Tibial nerve (tissue), 4 donors: ENCODE measurements at regions not wholly inside any gene's neighbourhood (a gene's known extent, or its start where the extent isn't known, plus 50 kb on each side); places are given as distances from the start of the nearest gene placed in this dataset.

Experiments
- DNase-seq, 2 donors: peaks; one replicate each; pipeline ENCODE4 v3.0.0-alpha.2; 2019; ENCODE audit warnings: low spot score in 2 of 2
- H3K27ac ChIP-seq, 4 donors: fragments of 200-600 bp; sonication (generic) in 3 of 4; one replicate each; pipeline ENCODE4 v1.5.1; 2017 to 2019; ENCODE audit warnings: mild to moderate bottlenecking in 1 of 4
- H3K27me3 ChIP-seq, 2 donors: fragments of 200-600 bp; sonication (generic) in 1 of 2; one replicate each; pipeline versions ENCODE4 v1.5.1 to v1.6.0; 2017 to 2019
- H3K36me3 ChIP-seq, 3 donors: fragments of 200-600 bp; sonication (generic); one replicate each; pipeline ENCODE4 v1.5.1; 2018 to 2019
- H3K4me1 ChIP-seq, 4 donors: fragments of 200-600 bp; sonication (generic) in 3 of 4; one replicate each; pipeline ENCODE4 v1.5.1; 2017 to 2019
- H3K4me3 ChIP-seq, 4 donors: fragments of 200-600 bp; sonication (generic) in 3 of 4; one replicate each; pipeline ENCODE4 v1.5.1; 2017 to 2019; ENCODE audit warnings: mild to moderate bottlenecking in 1 of 4, moderate library complexity in 1 of 4
- H3K9me3 ChIP-seq, 4 donors: fragments of 200-600 bp; sonication (generic) in 3 of 4; one replicate each; pipeline ENCODE4 v1.5.1; 2017 to 2019
- CTCF ChIP-seq, 5 experiments: fragments of 200-600 bp in 3 of 5; fragments of 450-650 bp in 2 of 5; sonication (generic) in 3 of 5; IDR thresholded peaks; one replicate each; pipeline ENCODE4 v1.5.1; 2016 to 2019; ENCODE audit warnings: antibody characterized with exemption in 5 of 5, mild to moderate bottlenecking in 3 of 5, moderate library complexity in 2 of 5
- EP300 ChIP-seq, 2 donors: sonication (generic); formaldehyde crosslinking; IDR thresholded peaks; one replicate each; pipeline ENCODE4 v1.6.1; 2017; ENCODE audit warnings: antibody characterized with exemption in 2 of 2, mild to moderate bottlenecking in 1 of 2
- POLR2A ChIP-seq, 2 donors: fragments of 450-650 bp; IDR thresholded peaks; one replicate each; pipeline ENCODE4 v1.6.1; 2017; ENCODE audit warnings: antibody characterized with exemption in 2 of 2, mild to moderate bottlenecking in 2 of 2, moderate library complexity in 2 of 2
- WGBS, 2 donors: methylation state at CpG; one replicate each; pipeline ENCODE4 v1.1.5; 2018; 5-methylcytosine and 5-hydroxymethylcytosine counted together

- 73 to 79% methylated on average over 2 of the region's 2 CpGs for WGBS, 2 donors
- H3K27ac ChIP-seq, result no peak overlapping the region
- TF ChIP-seq EP300 (IDR thresholded peaks at IDR 0.05), result no peak
- TF ChIP-seq POLR2A (IDR thresholded peaks at IDR 0.05), result no peak
- no peak for TF ChIP-seq CTCF (IDR thresholded peaks at IDR 0.05)
These were observed 1552.6 kb downstream of the C4orf33 start for GRCh38 chr4:130648570-130648969.

GRCh38 chr4:130653842-130654241 is 1557.9 kb downstream of the C4orf33 start:
- H3K4me3 ChIP-seq, result no peak overlapping the region
- H3K9me3 ChIP-seq, result peaks cover 0 to 8% (median 0%) of the 10 kb centered on the region in 4 donors
- TF ChIP-seq POLR2A (IDR thresholded peaks at IDR 0.05), result no peak
- TF ChIP-seq CTCF (IDR thresholded peaks at IDR 0.05), result no peak
- no peak for TF ChIP-seq EP300 (IDR thresholded peaks at IDR 0.05)
- H3K36me3 ChIP-seq, result no peaks in the 10 kb centered on the region
- H3K27ac ChIP-seq, result no peak overlapping the region
- H3K4me1 ChIP-seq, result no peaks in the 10 kb centered on the region
- DNase-seq, result no peak
- 85 to 91% methylated on average over 6 of the region's 6 CpGs for WGBS, 2 donors
- H3K27me3 ChIP-seq, result no peaks in the 10 kb centered on the region

More at GRCh38 chr4:130648570-130648969, 1552.6 kb downstream of the C4orf33 start:
- H3K9me3 ChIP-seq, result no peaks in the 10 kb centered on the region
- H3K27me3 ChIP-seq, result no peaks in the 10 kb centered on the region
- H3K4me1 ChIP-seq, result no peaks in the 10 kb centered on the region
- H3K4me3 ChIP-seq, result no peak overlapping the region
- DNase-seq, result no peak
- no peaks in the 10 kb centered on the region for H3K36me3 ChIP-seq

GRCh38 chr4:130659320-130659719 is 1563.4 kb downstream of the C4orf33 start:
- DNase-seq, result no peak
- Histone ChIP-seq H3K27ac (no peak overlapping the region), H3K9me3 (peaks cover 0 to 8% (median 0%) of the 10 kb centered on the region in 4 donors), H3K36me3 (no peaks in the 10 kb centered on the region), H3K4me1 (no peaks in the 10 kb centered on the region), H3K4me3 (no peak overlapping the region), H3K27me3 (no peaks in the 10 kb centered on the region)
- WGBS, 2 donors, result 69 to 87% methylated on average over 2 of the region's 2 CpGs
- no peak for TF ChIP-seq CTCF (IDR thresholded peaks at IDR 0.05)
- no peak for TF ChIP-seq EP300 (IDR thresholded peaks at IDR 0.05)
- no peak for TF ChIP-seq POLR2A (IDR thresholded peaks at IDR 0.05)

GRCh38 chr4:130668859-130669258 is 1572.9 kb downstream of the C4orf33 start:
- TF ChIP-seq EP300 (IDR thresholded peaks at IDR 0.05) (no peak), POLR2A (IDR thresholded peaks at IDR 0.05) (no peak), CTCF (IDR thresholded peaks at IDR 0.05) (no peak)
- WGBS, 2 donors, result 73 to 75% methylated on average over 3 of the region's 3 CpGs
- H3K36me3 ChIP-seq, result no peaks in the 10 kb centered on the region
- H3K4me1 ChIP-seq, result no peaks in the 10 kb centered on the region
- DNase-seq, result no peak
- no peaks in the 10 kb centered on the region for H3K27me3 ChIP-seq
- H3K27ac ChIP-seq, result no peak overlapping the region
- H3K9me3 ChIP-seq, result no peaks in the 10 kb centered on the region
- H3K4me3 ChIP-seq, result no peak overlapping the region

- Histone ChIP-seq H3K9me3 (no peaks in the 10 kb centered on the region), H3K4me3 (no peak overlapping the region), H3K27me3 (no peaks in the 10 kb centered on the region), H3K4me1 (no peaks in the 10 kb centered on the region), H3K27ac (no peak overlapping the region), H3K36me3 (no peaks in the 10 kb centered on the region)
- WGBS, 2 donors, result 78 to 79% methylated on average over 2 of the region's 2 CpGs
- no peak for DNase-seq
- TF ChIP-seq CTCF (IDR thresholded peaks at IDR 0.05), result no peak
- TF ChIP-seq EP300 (IDR thresholded peaks at IDR 0.05), result no peak
- no peak for TF ChIP-seq POLR2A (IDR thresholded peaks at IDR 0.05)
These were observed 1579.3 kb downstream of the C4orf33 start for GRCh38 chr4:130675266-130675665.
